ENCODE measurements at regions not wholly inside any gene's neighbourhood (a gene's known extent, or its start where the extent isn't known, plus 50 kb on each side); places are given as distances from the start of the nearest gene placed in this dataset.
"Not testable (repeated sequence)": the region's sequence is repeated elsewhere in the genome, so short reads cannot be mapped to it uniquely, and the experiment has no call there.

- Histone ChIP-seq H3K79me2 (ENCODE audit: low read depth) (no peaks in the 10 kb centered on the region), H3K36me3 (ENCODE audit: low read depth) (no peaks in the 10 kb centered on the region), H2AFZ (no peak overlapping the region), H4K20me1 (ENCODE audit: insufficient read depth) (no peaks in the 10 kb centered on the region), H3K9me3 (ENCODE audit: insufficient read depth, low read depth) (no peaks in the 10 kb centered on the region; the same call in 1 of the 2 replicates), H3K27ac (no peak overlapping the region), H3K9me2 (ENCODE audit: insufficient read depth) (no peaks in the 10 kb centered on the region), H3K4me1 (replicated peaks; ENCODE audit: insufficient read depth) (no peaks in the 10 kb centered on the region), H3K27me3 (ENCODE audit: insufficient read depth, low read depth) (peaks cover 41% of the 10 kb centered on the region), H3K4me3 (no peak overlapping the region), H3F3A (ENCODE audit: insufficient read depth, low read depth) (no peaks in the 10 kb centered on the region), H3K4me2 (no peak overlapping the region)
- intact Hi-C loops (cut with micrococcal nuclease; ENCODE audit: unreplicated experiment), result loop anchor here (2.0 to 5.0 kb wide), 2 partner anchors 111 to 124 kb away; no protein-coding TSS in a partner anchor
- no peak for TF ChIP-seq EZH2 (IDR thresholded peaks at IDR 0.05; ENCODE audit: low read depth)
- TF ChIP-seq, protein P1, sequence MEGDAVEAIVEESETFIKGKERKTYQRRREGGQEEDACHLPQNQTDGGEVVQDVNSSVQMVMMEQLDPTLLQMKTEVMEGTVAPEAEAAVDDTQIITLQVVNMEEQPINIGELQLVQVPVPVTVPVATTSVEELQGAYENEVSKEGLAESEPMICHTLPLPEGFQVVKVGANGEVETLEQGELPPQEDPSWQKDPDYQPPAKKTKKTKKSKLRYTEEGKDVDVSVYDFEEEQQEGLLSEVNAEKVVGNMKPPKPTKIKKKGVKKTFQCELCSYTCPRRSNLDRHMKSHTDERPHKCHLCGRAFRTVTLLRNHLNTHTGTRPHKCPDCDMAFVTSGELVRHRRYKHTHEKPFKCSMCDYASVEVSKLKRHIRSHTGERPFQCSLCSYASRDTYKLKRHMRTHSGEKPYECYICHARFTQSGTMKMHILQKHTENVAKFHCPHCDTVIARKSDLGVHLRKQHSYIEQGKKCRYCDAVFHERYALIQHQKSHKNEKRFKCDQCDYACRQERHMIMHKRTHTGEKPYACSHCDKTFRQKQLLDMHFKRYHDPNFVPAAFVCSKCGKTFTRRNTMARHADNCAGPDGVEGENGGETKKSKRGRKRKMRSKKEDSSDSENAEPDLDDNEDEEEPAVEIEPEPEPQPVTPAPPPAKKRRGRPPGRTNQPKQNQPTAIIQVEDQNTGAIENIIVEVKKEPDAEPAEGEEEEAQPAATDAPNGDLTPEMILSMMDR (conservative IDR thresholded peaks at IDR 0.05), result 0 out of 2 replicates have a peak, but pooled peaks have one; percentile 10
- no TSS peak for BruUV-seq (replicated peaks)
- CTCF ChIA-PET, result interaction anchor here (1.0 kb wide), 1 partner anchor 15 kb away, joined by 3 read pairs; no protein-coding TSS in a partner anchor
- no peak for DNase-seq
- POLR2A ChIA-PET (ENCODE audit: unreplicated experiment), result no interaction called here
These were observed 106.6 kb upstream of the POU3F1 start for GRCh38 chr1:38153066-38153777.

- H3K9me3 ChIP-seq (ENCODE audit: insufficient read depth, low read depth), result no peaks in the 10 kb centered on the region; the same call in 1 of the 2 replicates
- H3K4me2 ChIP-seq, result no peak overlapping the region
- ChIA-PET POLR2A (ENCODE audit: unreplicated experiment) (no interaction called here), CTCF (interaction anchor here (0.5 to 1.0 kb wide), 2 partner anchors 14 to 1573 kb away, joined by 3 to 4 read pairs; no protein-coding TSS in a partner anchor)
- H3K4me1 ChIP-seq (replicated peaks; ENCODE audit: insufficient read depth), result no peaks in the 10 kb centered on the region
- no peak overlapping the region for H3K27ac ChIP-seq
- no peaks in the 10 kb centered on the region for H3K79me2 ChIP-seq (ENCODE audit: low read depth)
- no TSS peak for BruUV-seq (replicated peaks)
- intact Hi-C loops (cut with micrococcal nuclease; ENCODE audit: unreplicated experiment), result loop anchor here (2.0 to 5.0 kb wide), 2 partner anchors 110 to 124 kb away; no protein-coding TSS in a partner anchor
- H3K4me3 ChIP-seq, result no peak overlapping the region
- H3K9me2 ChIP-seq (ENCODE audit: insufficient read depth), result no peaks in the 10 kb centered on the region
- H3K36me3 ChIP-seq (ENCODE audit: low read depth), result no peaks in the 10 kb centered on the region
- TF ChIP-seq EZH2 (IDR thresholded peaks at IDR 0.05; ENCODE audit: low read depth), result no peak
- TF ChIP-seq, protein P1 (conservative IDR thresholded peaks at IDR 0.05), result peak; percentile 58; the same call in 1 of the 2 replicates
- H3K27me3 ChIP-seq (ENCODE audit: insufficient read depth, low read depth), result peaks cover 47% of the 10 kb centered on the region
- no peaks in the 10 kb centered on the region for H3F3A ChIP-seq (ENCODE audit: insufficient read depth, low read depth)
- no peak overlapping the region for H2AFZ ChIP-seq
- no peaks in the 10 kb centered on the region for H4K20me1 ChIP-seq (ENCODE audit: insufficient read depth)
- DNase-seq, result no peak
These were observed 105.9 kb upstream of the POU3F1 start for GRCh38 chr1:38152351-38153065.

- Histone ChIP-seq H4K20me1 (ENCODE audit: insufficient read depth) (no peaks in the 10 kb centered on the region), H3K9me2 (ENCODE audit: insufficient read depth) (no peaks in the 10 kb centered on the region), H3K4me1 (replicated peaks; ENCODE audit: insufficient read depth) (no peaks in the 10 kb centered on the region), H3K36me3 (ENCODE audit: low read depth) (no peaks in the 10 kb centered on the region), H3K4me2 (no peak overlapping the region), H3K79me2 (ENCODE audit: low read depth) (no peaks in the 10 kb centered on the region), H3F3A (ENCODE audit: insufficient read depth, low read depth) (no peaks in the 10 kb centered on the region), H2AFZ (no peak overlapping the region), H3K4me3 (no peak overlapping the region), H3K27me3 (ENCODE audit: insufficient read depth, low read depth) (peaks cover 39% of the 10 kb centered on the region), H3K27ac (no peak overlapping the region), H3K9me3 (ENCODE audit: insufficient read depth, low read depth) (no peaks in the 10 kb centered on the region; the same call in 1 of the 2 replicates)
- no peak for DNase-seq
- TF ChIP-seq EZH2 (IDR thresholded peaks at IDR 0.05; ENCODE audit: low read depth), result no peak
- ChIA-PET POLR2A (ENCODE audit: unreplicated experiment) (no interaction called here), CTCF (no interaction called here)
- no TSS peak for BruUV-seq (replicated peaks)
- intact Hi-C loops (cut with micrococcal nuclease; ENCODE audit: unreplicated experiment), result loop anchor here (5.0 kb wide), 1 partner anchor 109 kb away; no protein-coding TSS in a partner anchor
These were observed 104.8 kb upstream of the POU3F1 start for GRCh38 chr1:38151399-38151798.

GRCh38 chr1:38146079-38146478 lies 99.5 kb upstream of the POU3F1 start:
- H3K27ac ChIP-seq; H3K4me2 ChIP-seq; H3K4me3 ChIP-seq; H3F3A ChIP-seq (ENCODE audit: insufficient read depth, low read depth); BruUV-seq (replicated peaks); H3K79me2 ChIP-seq (ENCODE audit: low read depth); H3K9me3 ChIP-seq (ENCODE audit: insufficient read depth, low read depth); H3K9me2 ChIP-seq (ENCODE audit: insufficient read depth); CTCF ChIA-PET; H2AFZ ChIP-seq; H3K36me3 ChIP-seq (ENCODE audit: low read depth); H4K20me1 ChIP-seq (ENCODE audit: insufficient read depth); intact Hi-C loops (cut with micrococcal nuclease; ENCODE audit: unreplicated experiment); POLR2A ChIA-PET (ENCODE audit: unreplicated experiment); DNase-seq: not testable (repeated sequence)
- Histone ChIP-seq H3K27me3 (ENCODE audit: insufficient read depth, low read depth) (peaks cover 19% of the 10 kb centered on the region), H3K4me1 (replicated peaks; ENCODE audit: insufficient read depth) (peaks cover 19% of the 10 kb centered on the region)

All from PC-9 (cell line).